ENCODE measurements at regions not wholly inside any gene's neighbourhood (a gene's known extent, or its start where the extent isn't known, plus 50 kb on each side); places are given as distances from the start of the nearest gene placed in this dataset.

DNA sequence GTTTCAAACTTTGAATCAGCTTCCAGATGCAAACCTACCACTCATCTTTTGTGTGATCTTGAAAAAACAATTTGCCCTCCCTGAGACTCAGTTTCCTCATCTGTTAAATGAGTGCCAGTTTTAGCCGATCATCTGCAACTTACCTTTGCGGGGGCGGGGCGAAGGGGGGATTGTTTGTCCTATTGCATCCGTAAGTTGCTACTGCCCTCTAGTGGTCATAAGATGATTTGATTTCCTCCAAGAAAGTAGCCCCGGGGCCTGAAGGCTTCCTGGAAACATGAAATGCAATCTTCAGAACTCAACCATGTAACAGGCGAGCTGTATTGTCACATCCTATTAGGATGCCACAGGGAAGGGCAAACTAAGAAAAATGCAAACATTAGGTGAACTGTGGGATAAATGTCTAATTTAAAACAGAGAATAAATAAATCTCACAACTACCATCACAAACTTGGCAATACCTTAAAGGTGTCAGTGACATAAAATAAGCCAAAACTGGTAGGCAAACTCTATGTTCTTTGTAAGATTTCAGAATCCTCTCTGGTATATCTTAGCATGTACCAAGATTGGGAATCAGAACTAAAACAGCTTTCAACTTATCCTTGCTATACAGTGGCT is 63.5 kb upstream of the CLDN18 start:
- TF ChIP-seq CTCF (conservative IDR thresholded peaks at IDR 0.05; ENCODE audit: low read length) (peak; percentile 94), EZH2phosphoT487 (IDR thresholded peaks at IDR 0.05; ENCODE audit: borderline replicate concordance, low read depth, low read length) (no peak)
